HG03354 (cell line): ENCODE measurements at regions not wholly inside any gene's neighbourhood (a gene's known extent, or its start where the extent isn't known, plus 50 kb on each side); places are given as distances from the start of the nearest gene placed in this dataset.
A peak's percentile ranks its signal among the peaks of the same experiment; 100 is the strongest.
"Not testable (repeated sequence)": the region's sequence is repeated elsewhere in the genome, so short reads cannot be mapped to it uniquely, and the experiment has no call there.

Experiments
- ATAC-seq: cut with Tn5 transposase; IDR thresholded peaks from one replicate; pipeline ENCODE4 v1.9.1; 2021; ENCODE audit warnings: mild to moderate bottlenecking; ENCODE audit not compliant: unreplicated experiment, poor library complexity, severe bottlenecking

DNA sequence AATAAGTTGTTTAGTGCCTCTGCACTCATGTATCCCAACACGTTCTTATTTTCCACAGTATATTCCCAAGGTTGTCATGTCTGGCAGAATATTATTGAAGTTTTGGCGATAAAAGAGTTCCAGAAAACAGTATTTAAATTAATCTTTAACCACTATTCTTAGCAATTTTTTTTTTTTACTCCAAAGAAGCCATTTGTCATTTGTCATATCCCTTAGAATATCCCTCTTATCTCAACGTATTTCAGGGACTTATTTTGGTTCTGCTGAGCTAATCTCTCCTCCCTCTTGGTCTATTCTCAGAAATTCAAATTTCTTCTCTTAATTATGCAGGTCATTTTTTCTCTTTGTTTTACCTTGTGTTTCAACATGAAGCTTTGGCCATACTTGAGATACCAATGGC lies 643.4 kb downstream of the ANKRD7 start:
- no peak for ATAC-seq

DNA sequence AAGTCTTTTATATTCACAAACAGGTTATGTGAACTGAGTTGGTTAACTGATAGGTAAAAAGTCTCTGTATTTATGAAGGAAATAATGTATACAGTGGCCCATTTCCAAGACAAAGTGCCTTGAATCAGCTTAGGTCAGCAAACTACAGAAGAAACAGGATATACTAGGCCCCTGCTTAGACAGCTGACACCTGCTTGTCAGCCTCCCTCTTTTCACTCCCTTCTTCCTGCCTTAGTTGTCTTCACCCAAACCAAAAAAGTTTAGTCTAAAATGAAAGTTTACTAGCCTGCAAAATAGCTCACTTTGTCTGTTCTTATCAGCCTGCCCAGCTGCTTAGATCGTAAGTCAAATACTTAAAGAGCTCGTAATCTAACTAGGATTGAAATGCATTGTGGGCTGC lies 644.6 kb downstream of the ANKRD7 start:
- not testable (repeated sequence) for ATAC-seq

DNA sequence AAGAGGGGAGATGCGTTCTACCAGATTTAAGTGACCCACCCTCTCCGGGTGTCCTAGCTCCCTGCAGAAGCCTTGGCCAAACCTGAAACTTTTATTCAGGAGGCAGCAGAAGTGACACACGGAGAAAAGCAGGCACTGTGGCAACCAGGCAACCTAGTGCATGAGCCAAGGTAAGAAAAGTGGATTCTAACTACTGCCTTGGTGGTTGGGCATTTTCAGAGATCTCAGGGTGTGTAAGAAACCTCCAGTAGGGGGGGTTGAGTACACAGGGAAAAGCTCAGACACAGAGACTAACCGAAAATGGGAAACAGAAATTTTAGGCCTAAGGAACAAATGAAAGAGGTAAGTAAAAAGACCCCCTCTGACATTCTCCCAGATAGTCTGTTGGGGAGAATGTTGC lies 645.7 kb downstream of the ANKRD7 start:
- peak; percentile 49 for ATAC-seq

DNA sequence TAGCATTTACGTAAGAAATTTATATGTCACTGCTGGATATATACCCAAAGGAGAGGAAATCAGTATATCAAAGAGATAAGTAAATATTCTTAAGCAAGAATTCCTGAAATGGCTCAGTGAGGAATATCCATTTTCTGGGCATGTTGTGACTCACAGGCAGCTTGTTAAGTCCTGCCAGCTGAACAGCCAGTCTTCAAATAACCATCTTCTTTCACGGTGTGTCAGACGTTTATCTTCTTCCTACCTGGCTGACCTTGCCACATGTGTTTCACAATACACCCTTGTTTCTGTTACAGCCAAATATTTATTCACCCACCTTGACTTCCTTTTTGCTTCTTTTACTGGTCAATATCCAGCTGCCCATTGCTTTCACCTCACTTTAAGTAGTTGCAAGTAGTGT lies 648.1 kb downstream of the ANKRD7 start:
- no peak for ATAC-seq

DNA sequence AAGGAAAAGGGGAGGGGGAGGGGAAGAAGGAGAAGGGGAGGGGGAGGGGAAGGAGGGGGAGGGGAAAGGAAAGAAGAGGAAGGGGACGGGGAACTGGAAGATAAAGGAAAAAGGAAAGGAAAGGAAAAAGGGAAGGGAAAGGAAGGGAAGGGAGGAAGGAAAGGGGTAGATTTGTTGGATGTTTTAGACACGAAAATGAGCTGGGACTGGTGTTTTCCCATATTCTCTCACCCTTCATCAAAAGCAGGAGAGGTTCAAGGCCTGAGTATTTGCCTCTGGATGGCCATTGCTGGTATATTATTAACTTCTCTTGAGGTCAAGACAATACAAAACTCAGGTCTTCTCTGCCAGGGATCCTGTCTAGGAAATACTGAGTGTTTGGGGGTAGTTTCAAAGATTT lies 652.7 kb downstream of the ANKRD7 start:
- no peak for ATAC-seq

DNA sequence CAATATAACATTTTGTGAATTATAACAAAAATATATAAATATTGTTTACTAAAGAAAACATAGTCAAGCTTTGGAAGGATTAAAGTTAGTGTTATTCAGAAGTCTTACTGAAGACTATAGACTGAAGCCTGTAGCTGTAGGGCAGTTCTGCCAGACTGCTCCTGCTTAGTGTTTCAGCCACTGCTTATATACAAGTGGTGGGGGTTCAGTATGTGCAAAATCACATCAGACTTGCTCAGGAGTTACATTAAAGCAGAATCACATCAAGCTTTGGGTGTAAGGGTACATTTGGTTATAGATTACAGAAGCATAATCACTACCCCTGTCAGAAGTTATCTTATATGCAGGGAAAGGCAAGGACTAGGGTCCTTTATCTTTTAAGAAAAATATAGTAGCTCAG lies 653.8 kb downstream of the ANKRD7 start:
- ATAC-seq: no peak

DNA sequence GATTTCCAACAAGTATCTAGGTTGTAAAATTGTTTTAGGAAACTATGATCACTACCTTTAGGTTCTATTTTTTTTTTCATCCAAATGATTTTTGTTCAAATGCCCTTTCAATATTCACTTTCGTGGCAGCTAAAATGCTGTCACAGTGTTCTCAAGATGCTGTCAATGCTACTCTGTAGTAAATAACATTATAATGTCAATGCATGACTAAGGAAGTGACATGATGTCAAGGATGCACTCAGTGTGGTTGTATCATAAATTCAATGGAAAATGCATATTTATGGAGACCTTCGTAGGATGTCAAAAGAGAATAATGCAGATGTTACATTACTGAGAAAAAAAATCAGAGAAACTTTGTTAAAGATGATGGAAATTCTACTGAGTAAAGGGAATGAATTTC lies 673.8 kb downstream of the ANKRD7 start:
- no peak for ATAC-seq

DNA sequence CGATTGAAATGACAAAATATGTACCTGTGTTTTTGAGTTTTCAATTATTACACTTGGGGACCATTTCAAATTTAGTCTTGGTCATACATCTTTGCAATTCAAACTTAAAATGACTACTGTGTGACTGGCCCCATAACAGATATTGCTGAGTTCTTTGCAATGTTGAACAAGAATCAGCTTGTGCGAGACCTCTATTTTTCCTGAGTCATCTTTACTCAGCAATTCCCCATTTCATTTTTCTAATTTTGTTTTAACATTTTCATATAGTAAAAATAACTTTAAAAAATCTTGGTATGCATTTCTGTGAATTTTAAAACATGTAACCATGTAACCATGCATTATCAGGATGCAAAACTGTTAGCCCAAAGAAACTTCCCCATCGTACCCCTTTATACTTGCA lies 678.1 kb downstream of the ANKRD7 start:
- no peak for ATAC-seq

DNA sequence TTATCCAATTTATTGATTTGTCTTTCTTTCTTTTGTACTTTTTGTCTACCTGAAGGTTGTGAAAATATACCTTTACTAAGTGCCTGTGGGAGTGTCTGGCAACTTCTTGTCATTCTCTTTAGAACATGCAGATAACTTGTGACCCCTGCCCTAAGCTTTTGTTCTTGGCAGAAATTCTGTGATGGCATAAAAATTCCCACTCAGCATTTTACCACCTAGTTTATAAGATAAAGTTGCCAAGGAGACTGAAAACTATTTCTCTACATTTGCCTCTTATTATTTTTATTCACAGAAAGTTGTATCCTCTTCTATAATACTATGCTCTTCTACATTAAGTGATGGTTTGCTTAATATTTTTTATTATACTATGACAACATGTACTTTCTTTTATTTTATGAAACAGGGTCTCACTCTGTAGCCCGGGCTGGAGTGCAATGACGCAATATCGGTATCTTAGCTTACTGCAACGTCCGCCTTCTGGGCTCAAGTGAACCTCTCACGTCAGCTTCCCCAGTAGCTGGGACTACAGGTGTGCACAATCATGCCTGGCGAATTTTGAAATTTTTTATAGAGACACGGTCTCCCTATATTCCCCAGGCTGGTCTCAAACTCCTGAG lies 683.5 kb downstream of the ANKRD7 start:
- ATAC-seq: no peak

DNA sequence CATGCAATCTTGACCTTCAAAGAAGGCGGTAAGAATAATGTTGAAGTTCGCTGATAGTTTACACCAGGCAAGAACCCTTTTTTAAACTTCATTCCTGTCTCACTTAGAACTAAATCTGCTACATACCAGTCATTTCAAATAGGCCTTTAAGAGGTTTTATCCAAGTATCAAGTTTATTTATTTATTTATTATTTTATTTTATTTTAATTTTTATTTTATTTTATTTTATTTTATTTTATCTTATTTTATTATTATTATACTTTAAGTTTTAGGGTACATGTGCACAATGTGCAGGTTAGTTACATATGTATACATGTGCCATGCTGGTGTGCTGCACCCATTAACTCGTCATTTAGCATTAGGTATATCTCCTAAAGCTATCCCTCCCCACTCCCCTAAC lies 691.6 kb downstream of the ANKRD7 start:
- ATAC-seq: not testable (repeated sequence)

DNA sequence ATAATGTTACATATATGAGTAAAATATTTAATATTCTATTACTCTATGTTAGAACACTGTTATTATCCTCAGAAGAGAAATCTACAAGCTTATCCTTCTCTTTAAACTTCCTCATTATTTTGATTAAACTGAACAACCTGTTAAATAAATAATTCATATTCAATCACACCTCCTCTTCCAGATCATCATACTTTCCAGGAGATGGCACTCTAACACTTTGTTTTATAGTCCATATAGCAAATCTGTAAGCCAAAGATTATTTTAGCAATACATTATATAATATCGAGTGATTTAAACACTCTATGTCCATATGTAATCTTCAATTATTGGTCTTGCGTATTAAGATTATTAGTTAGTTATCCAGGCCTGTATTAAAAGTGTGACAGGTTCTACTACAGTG lies 694.1 kb downstream of the ANKRD7 start:
- no peak for ATAC-seq

DNA sequence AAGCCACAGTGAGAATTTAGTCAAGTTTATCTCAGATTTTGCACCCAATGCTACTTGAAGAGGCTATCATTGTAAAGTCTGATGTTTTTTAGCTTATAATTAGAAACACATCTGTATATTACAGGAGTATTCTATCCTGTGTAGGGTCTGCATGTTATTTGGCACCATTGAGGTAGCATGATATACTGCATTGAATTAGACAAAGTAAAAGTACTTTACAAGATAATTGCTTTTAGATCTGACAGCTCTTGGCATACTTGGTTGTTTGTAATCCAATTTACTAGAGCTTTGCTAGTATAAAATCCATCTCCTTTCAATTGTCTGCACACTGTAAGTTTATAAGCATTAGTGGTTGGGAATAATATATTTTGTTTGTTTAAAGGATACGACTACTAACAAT lies 714.3 kb downstream of the ANKRD7 start:
- no peak for ATAC-seq

DNA sequence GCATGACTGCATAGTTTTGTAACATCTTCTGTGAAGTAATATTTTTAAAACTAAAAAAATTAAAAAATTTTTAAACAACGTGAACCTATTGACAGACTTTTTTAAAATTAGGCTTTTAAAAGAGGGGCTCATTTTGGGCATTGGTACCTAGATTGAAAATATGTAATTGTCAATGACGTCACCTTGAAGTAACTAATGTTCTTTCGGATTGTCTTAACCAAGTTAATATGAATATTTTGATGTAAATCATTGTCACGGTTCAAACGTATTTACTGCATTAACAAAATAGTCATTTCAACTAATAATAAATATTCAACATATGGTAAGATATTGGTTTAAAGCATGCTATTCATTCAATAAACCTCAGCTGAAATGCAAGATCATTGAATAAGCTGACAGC lies 719.8 kb downstream of the ANKRD7 start:
- no peak for ATAC-seq

DNA sequence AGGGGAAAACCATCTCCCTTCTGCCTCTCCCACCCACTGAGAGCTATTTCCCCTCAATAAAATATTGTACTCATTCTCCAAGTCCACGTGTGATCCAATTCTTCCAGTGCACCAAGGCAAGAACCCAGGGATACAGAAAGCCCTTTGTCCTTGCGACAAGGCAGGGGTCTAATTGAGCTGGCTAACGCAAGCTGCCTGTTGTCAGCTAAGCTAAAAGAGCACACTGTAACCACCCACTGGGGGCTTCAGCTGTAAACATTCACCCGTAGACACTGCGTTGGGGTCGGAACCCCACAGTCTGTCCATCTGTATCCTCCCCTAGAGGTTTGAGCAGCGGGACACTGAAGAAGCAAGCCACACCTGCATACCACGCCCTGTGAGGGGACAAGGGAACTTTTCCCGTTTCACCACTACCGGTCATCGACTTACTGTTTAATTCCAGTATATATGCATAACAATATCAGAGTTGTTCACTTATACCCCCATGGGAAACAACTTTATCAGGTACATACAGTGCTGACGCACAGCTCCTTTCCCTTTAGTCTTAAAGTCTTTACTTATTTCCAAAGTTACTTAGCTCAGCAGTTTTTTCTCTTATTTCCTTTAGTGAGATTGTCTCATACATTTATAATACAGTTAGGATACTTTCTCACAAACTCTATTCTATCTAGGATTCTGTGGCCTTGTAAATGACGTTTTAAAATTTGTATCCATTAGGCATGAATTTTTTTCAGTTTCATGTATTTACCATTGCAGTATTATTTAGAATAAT lies 721.6 kb downstream of the ANKRD7 start:
- no peak for ATAC-seq

DNA sequence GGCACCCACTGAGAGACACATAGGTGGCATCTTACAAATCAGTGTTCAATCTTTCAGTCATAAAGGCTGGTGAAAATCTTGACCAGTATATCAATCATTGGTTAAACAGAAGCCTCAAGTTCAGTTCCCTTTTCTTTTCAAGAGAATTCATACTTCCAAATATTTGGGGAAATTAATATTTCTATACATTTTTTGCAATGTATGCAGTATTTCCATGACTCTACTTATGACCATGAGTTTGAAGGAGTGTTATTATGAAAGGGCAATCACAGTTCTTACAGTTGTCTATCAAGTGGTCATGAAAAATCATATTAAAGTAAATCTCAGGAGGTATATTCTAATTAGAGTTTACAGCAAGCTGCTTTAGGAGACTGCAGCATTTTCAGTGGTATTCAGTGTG lies 724.0 kb downstream of the ANKRD7 start:
- no peak for ATAC-seq

DNA sequence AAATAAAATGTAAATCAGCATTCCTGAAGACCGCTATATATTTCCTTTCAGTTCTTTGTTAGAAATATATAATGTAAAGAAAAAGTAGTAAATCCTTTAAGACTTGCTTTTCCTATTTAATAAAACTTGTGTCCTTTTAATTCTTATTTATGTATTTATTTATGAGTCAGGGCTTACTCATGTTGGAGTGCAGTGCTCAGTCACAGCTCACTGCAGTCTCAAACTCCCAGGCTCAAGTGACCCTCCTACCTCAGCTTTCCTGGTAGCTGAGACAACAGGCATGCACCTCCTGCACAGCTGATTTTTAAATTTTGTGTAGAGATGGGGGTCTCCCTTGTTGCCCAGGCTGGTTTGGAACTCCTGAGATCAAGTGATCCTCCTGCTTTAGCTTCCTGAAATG lies 724.5 kb downstream of the ANKRD7 start:
- no peak for ATAC-seq

DNA sequence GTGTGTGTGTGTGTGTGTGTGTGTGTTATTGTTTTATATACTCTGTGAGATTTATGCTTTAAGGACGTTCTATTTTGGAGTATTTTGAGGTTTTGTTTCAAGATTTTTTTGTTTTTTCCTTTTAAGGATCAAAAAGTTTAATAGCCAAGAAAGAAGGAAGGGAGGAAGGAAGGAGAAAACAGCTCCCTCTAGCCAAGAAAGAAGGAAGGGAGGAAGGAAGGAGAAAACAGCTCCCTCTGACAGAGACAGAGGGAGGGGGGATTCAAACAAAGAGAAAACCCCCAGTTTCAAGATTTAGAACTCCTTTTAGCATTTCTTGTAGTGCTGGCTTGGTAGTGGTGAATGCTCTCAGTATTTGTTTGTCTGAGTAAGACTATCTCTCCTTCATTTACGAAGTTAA lies 731.8 kb downstream of the ANKRD7 start:
- not testable (repeated sequence) for ATAC-seq

DNA sequence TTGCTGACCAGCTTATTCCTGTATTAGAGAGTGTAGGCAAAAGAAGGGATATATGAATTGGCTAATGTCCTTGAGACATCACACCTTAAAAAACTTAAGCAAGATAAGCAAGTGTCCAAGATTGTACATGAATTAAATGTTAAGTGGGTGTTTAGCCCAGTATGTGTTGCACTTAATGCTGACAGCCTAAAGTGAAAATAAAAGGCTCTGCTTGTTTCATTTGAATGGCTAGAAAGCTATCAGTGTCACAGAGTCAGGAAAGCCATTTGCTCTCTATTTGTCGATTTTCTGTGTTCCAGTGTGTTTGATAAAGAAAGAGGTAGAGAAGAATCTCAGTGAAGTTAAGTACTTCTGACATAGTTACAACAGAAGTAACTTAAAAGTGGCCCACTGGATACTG lies 744.9 kb downstream of the ANKRD7 start:
- ATAC-seq: no peak

DNA sequence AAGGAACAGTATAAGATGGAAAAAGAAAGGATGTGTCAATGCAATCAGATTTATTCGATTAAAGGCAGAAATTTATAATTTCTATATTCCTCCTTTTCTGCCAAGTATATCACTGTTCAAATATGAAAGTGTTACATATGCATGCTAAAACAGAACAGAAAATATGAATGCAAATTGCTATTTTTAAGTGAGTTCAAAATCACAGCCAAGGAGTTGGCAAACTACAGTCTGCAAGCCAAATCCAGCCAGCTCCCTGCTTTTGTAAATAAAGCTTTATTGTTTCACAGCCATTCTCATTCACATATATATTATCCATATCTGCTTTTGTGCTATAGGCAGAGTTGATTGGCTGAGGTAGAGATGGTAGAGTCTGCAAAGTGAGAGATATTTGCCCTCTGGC lies 747.2 kb downstream of the ANKRD7 start:
- ATAC-seq: no peak

DNA sequence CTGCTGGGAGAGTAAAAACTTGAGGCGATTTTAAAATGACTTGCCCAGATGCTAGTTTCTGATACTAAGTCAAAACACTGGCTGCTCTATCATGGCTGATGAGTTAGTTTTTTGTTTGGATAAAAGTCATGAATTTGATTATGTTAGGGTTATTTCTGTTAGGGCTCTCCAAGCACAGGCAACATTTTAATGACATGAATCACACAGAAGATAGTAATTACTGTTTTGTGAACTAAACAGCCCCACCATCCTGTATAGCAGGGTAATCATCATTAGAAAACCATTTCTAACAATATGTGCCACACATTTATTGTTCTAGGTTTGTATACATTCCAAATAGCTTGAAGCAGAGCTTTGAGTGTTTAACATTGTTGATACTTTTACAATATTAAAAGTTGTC lies 750.3 kb downstream of the ANKRD7 start:
- no peak for ATAC-seq

DNA sequence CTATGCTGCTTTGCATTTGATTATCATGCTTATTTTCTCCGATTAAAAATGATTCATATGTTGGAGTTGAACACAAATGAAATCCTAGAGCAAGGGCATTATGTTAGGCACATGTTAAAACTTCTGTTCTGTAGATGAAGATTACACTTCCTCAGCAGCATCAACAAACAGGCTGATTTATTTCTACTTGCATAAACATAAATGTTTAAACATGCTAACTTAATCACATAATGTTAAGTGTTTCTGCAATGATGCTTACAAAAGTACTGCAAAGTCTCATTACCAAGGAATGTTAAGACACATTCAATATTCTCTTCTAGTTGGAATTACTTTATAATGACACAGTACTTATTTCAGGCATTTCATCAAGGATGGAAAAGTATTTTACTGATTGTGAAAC lies 770.8 kb downstream of the ANKRD7 start:
- no peak for ATAC-seq

DNA sequence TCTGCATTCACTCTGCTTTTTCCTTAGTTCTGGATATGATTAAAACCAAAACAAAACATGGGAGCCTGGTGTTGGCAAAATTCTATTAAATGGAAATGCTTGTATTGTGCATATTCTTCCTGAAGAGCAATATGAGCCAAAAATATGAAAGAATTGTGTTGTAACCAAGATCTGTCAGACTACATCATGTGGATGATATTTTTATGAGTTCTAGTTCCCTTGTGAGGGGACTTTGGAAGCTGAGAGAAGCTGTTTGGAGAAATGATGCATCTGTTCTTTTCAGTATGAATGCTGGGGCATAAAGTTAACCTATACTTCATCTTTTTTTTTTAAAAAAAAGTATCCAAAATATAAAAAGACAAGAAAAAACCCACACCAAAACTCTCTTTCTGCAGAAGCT lies 782.7 kb downstream of the ANKRD7 start:
- no peak for ATAC-seq
